Liver (tissue), 3 donors: ENCODE measurements at regions not wholly inside any gene's neighbourhood (a gene's known extent, or its start where the extent isn't known, plus 50 kb on each side); places are given as distances from the start of the nearest gene placed in this dataset.

Source experiments
- CTCF ChIP-seq: fragments of 150-350 bp; IDR thresholded peaks from 2 replicates; pipeline ENCODE4 v1.5.1; 2017; ENCODE audit warnings: improper control_type of control experiment, low read depth, low read length; ENCODE audit not compliant: missing input control
- EGR1 ChIP-seq, 2 donors: IDR thresholded peaks; 2 replicates each; pipeline ENCODE4 v1.6.1; 2016 to 2018; ENCODE audit warnings: antibody characterized with exemption in 2 of 2, low read depth in 2 of 2
- FOXA1 ChIP-seq: IDR thresholded peaks from 2 replicates; pipeline ENCODE4 v1.6.1; 2016; ENCODE audit warnings: antibody characterized with exemption
- GABPA ChIP-seq, 2 donors: IDR thresholded peaks in 1 of 2; conservative IDR thresholded peaks in 1 of 2; 2 replicates each; pipeline ENCODE4 v1.6.1; 2016; ENCODE audit warnings: antibody characterized with exemption in 2 of 2, mild to moderate bottlenecking in 1 of 2, moderate library complexity in 1 of 2
- MAX ChIP-seq: IDR thresholded peaks from 2 replicates; pipeline ENCODE4 v1.6.1; 2016; ENCODE audit warnings: antibody characterized with exemption
- RAD21 ChIP-seq, 2 donors: IDR thresholded peaks; 2 replicates each; pipeline ENCODE4 v1.6.1; 2016; ENCODE audit warnings: antibody characterized with exemption in 2 of 2, mild to moderate bottlenecking in 2 of 2
- REST ChIP-seq: IDR thresholded peaks from 2 replicates; pipeline ENCODE4 v1.6.1; 2016; ENCODE audit warnings: antibody characterized with exemption, mild to moderate bottlenecking
- RXRA ChIP-seq, 2 donors: IDR thresholded peaks; 2 replicates each; pipeline ENCODE4 v1.6.1; 2017 to 2018; ENCODE audit warnings: antibody characterized with exemption in 2 of 2, mild to moderate bottlenecking in 1 of 2
- YY1 ChIP-seq: IDR thresholded peaks from 2 replicates; pipeline ENCODE4 v1.6.1; 2016; ENCODE audit warnings: antibody characterized with exemption, mild to moderate bottlenecking
- donor health status: healthy.
- donor health status: healthy.

GRCh38 chr5:28517691-28518090 lies 1479.3 kb upstream of the CDH9 start:
- TF ChIP-seq CTCF (no peak), FOXA1 (no peak), GABPA (IDR thresholded peaks at IDR 0.05 in 1 of 2, conservative IDR thresholded peaks at IDR 0.05 in 1 of 2) (no peak), REST (no peak), YY1 (no peak), RAD21 (IDR thresholded peaks at IDR 0.05) (no peak), EGR1 (IDR thresholded peaks at IDR 0.05; ENCODE audit: low read depth in 2 of 2) (no peak), MAX (no peak), RXRA (IDR thresholded peaks at IDR 0.05) (no peak)
